Hepatic stellate cell (primary cell): ENCODE measurements at regions not wholly inside any gene's neighbourhood (a gene's known extent, or its start where the extent isn't known, plus 50 kb on each side); places are given as distances from the start of the nearest gene placed in this dataset.
"Not testable (repeated sequence)": the region's sequence is repeated elsewhere in the genome, so short reads cannot be mapped to it uniquely, and the experiment has no call there.

ENCODE experiments used
- DNase-seq: peaks from one replicate; pipeline ENCODE4 v3.0.0; 2011; ENCODE audit warnings: low spot score

DNA sequence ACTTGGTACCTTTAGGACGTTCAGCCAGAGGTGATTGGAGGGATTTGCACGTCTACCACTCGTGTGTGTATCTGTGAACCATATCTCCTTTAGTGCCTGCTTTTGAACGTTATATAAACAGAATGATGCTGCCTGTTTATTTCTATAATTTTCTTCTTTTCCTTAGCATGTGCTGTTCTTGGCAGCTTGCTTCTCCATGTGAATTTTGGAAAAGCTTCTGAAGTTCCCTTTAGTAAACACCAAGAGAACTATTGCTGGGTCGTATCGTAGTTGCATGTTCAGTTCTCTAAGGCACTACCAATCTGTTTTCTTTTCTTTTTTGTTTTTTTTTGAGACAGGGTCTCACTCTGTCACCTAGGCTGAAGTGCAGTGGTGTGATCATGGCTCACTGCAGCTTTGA lies 73.8 kb upstream of the FANCC start:
- not testable (repeated sequence) for DNase-seq

DNA sequence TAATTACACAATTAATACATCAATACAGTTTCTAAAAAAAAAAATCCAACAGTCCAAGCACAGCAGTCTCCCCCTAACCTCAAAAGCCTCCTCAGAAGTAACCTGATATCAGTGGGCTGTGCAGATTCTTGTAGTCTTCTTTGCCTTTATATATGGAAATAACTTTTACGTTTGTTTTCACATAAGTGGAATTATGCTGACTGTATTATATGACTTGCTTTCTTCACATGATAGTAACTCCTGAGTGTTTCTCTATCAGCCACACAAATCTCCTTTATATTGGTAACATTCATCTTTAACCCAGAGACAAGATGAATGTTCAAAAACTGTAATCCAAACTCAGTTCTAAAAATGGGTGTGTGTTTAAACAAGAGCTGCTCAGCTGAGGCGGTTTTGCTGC lies 71.9 kb upstream of the FANCC start:
- DNase-seq, result no peak

DNA sequence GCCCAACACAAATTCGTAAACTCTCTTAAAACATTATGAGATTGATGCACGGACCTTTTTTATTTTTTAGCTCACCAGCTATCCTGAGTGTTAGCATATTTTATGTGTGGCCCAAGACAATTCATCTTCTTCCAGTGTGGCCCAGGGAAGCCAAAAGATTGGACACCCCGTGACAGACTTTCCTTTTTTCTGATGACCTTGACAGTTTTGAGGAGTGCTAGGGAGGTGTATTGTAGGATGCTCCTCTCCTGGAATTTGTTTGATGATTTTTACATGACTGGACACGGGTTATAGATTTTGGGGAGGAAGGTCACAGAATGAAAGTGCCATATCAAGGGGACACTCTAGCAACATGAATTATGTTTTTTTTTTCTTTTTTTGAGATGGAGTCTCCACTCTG lies 69.3 kb upstream of the FANCC start:
- DNase-seq, result no peak

DNA sequence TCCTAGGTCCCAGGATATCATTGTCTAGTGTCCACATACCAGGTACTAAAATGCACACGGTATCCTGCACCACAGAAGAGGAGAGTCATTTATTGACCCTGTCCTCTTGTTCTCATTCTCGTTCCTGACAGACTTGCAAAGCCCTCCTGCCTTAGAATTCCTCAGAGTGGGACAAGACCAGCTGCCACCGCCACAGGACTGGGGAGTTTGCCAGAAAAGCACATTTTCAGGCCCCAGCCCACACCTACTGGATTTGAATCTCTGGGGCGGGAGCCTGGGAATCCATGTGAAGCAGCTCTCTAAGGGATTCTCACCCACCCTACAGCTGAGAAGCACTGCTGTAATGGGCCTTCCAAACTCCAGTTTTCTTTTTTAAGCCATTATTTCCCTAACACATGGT lies 68.0 kb upstream of the FANCC start:
- no peak for DNase-seq

DNA sequence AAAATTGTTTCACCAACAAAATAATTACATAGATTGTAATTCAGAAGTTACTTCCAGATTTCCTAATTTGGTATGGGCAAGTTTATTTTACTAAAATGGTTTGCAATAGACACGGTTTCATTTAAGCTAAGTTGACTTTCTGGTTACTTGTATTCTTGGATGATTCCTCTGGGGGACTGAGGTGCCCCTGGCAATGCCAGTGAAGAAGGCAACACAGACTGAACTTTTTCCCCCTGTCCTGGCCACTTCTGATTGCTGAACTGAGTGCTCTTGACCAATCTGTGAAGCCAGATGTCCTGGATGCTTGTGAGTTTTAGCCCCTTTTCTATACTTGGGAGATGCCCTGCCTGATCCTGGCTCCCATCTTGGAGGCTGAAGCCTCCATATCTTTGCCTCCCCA lies 66.3 kb upstream of the FANCC start:
- no peak for DNase-seq

DNA sequence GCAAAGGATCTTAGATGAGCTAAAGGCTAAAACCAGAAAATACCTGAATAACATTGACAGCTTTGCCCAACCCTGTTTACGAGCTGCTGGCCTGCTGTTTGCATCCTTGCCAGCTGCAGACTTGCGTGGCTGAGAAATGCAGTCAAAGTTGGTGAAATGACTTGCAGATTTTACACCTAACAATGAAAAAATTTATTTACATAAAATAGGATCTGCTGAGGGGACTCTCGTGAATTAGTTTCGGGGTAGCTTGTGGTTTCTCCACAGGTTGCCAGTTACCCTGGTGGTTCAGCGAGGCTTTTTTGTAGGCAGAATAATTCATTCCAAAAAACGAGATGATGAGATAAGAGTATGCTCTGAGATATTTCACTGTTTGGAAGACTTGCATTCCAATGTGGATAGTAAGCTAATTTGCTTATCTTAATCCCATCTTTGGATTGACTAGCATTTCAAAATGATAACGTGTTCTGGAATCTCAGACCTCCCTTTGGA lies 65.7 kb upstream of the FANCC start:
- DNase-seq, result peak; percentile 59

DNA sequence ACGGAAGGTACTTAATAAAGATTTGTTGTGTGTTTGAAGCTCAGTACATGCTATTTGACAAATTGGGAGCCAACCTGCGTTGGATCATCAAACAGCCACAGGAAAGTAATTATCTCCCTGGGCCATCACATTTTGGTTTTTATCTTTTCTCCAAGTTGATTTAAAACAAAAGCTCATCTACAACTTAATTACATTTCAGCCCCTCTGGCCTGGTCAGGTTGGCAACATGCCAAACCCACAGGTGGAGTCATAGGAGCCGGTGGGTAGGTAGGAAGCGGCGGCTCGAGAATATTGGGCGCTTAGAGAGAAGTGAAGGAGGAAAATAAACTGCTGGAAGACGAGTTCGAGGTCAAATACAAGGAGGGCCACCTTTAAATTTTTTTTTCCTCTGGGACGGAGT lies 64.9 kb upstream of the FANCC start:
- no peak for DNase-seq

DNA sequence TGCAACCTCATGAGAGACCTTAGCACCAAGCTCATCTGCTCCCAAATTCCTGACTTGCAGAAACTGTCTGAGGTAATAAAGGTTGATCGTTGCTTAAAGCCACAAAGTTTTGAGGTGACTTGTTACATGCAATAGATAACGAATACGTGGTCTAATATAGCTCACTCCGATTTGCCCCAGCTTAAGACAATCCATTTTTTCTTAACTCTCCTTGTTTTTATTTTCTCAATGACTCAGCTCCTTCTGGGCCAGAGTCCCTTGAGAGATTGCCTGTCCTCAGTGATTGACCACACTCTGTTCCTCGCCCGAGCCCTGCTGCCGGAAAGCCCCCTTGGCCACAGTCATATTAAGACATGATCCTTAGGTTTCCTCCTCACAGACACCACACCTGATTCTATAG lies 63.7 kb upstream of the FANCC start:
- DNase-seq, result peak; percentile 71

DNA sequence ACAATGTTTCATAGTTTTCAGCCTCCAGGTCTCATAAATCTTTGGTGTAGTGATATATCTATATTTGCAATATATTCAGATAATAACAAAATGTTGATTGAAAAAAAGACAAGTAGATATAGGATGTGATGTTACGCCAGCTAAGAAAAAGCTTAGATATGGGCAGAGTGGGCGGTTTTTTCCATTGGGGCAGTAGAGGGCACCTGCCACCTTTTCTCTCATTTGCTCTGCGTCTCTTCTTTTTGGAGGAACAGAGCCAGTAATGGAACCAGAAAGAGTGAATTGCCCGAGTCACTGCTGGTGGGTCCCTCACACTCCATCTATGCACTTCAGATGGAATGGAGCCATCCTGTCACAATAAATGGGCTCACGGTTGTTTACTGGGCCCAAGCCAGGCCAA lies 62.1 kb upstream of the FANCC start:
- DNase-seq, result no peak

DNA sequence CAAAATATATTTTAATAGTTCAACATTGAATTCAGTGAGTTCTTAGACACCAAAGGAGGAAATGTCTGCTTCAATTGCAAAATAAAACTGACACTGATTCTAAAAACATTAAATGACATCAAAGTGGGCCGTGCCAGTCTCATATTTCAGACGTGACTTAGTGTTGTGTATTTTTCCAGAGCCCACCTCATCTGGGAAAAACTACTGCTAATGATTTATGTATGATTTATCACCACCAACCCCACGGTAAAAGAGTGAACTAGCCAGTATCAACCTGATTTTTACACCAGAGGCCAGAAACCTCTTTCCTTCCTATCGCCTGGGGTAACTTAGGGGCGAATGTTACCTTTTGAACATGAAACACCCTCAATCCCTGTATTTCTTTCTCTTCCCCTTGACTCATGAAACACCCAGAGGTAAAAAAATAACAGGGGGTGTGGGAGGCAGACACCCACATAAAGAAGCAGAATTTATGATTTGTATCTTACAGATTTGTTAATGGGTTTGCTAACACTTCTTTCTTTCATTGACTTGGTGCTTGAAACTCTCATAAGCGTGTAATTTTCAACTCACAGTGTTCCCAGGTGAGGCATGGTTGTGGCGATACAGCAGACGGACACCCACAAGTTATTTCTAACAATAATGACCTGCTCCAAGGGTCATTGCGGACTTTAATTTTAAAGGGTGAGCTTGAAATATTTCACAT lies 56.4 kb upstream of the FANCC start:
- no peak for DNase-seq

DNA sequence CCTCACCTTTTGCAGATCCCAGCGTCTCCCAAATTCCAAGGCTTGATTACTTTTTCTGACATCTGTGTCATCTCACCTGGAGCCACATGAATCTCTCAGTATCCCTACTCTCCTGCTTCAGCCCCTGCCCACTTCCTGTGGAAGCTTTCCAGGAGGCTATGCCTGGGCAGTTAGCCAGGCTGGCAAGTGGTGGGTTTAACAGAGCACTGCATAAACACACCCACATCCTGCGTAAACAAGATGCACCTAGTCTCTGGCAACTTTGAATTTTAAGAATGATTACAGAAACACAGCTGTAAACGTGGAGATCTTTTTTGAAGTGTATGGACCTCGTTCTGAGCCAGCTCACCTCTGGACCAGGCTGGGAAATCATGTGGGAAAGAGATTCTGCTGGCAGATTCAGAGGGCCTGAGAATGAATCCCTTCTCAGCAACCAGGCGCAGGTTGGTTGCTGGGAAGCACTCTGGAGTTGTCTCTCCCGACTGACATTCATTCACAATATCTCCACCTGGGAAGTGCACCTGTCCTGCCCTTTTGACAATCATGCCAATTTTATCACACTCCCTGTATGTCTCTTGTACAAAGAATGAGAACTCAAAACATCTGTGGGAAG lies 55.7 kb upstream of the FANCC start:
- no peak for DNase-seq

DNA sequence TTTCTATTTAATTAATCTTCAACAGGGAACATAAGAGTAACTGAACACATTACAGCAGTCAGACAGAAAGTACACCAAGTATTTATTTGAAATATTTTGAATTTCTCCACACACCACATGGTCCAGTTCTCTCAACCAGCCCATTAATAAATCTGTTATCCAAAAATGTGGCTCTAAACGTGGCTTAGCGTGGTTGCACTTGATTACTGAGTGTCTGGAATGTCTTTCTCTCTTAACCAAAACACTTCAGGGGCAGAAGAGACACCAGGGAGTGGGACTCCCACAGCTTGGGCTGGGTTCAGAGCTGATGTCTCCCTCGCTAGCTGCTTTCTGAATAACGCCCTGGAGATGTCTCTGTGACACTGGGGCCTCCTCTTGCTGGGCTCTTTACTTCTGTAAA lies 52.6 kb upstream of the FANCC start:
- no peak for DNase-seq

DNA sequence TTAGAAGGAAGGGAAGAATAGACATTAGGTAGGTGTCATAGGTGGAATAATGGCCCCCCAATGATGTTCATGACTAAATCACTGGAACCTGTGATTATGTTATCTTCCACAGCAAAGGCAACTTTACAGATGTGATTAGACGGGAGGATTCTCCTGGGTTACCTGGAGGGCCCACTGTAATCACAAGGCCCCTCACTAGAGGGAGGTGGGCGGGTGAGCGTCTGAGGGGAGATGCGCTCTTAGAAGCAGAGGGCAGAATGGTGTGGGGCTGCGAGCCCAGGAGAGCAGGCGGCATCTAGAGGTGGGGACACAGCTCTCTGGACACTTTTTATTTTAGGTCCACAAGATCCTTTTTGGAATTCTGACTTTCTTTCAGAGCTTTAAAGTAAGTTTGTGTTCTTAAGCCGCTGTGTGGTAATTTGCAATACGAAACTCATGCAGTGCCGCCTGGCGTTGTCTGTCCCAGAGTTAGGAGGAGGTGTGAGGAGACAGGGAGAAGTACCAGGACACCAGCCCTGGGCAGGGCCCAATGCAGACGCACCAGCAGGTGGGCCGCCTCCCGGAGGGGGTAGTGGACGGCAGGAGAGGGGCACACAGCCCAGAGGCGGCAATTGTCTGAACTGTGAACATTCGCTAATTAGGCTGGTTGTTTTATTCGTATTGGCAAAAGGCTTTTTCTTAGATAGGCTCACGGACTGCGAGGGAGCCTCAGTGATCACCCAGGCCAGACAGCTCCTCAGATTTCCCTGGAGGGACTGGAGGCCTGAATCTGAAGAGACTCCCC lies 51.1 kb upstream of the FANCC start:
- DNase-seq, result no peak
